CD4-positive, alpha-beta T cell treated with Interleukin-17A for 4 hours (primary cell): ENCODE measurements at regions not wholly inside any gene's neighbourhood (a gene's known extent, or its start where the extent isn't known, plus 50 kb on each side); places are given as distances from the start of the nearest gene placed in this dataset.
"Not testable (repeated sequence)": the region's sequence is repeated elsewhere in the genome, so short reads cannot be mapped to it uniquely, and the experiment has no call there.

Experiments
- DNase-seq: peaks from one replicate; pipeline ENCODE4 v3.0.0-alpha.2; 2020; ENCODE audit warnings: mixed read lengths

- no peak for DNase-seq
Measured at GRCh38 chr7:33792547-33793105, 112.7 kb upstream of the BMPER start.

GRCh38 chr7:33793616-33794015 lies 111.7 kb upstream of the BMPER start:
- DNase-seq, result no peak

- no peak for DNase-seq
Measured at GRCh38 chr7:33794419-33794818, 110.9 kb upstream of the BMPER start.

- no peak for DNase-seq
Measured at GRCh38 chr7:33794959-33795358, 110.4 kb upstream of the BMPER start.

- DNase-seq, result no peak
Measured at GRCh38 chr7:33796538-33796937, 108.8 kb upstream of the BMPER start.

- DNase-seq, result not testable (repeated sequence)
Measured at GRCh38 chr7:33797512-33797911, 107.8 kb upstream of the BMPER start.

- no peak for DNase-seq
Measured at GRCh38 chr7:33798686-33799325, 106.5 kb upstream of the BMPER start.

GRCh38 chr7:33799766-33800165 lies 105.6 kb upstream of the BMPER start:
- no peak for DNase-seq

- DNase-seq, result no peak
Measured at GRCh38 chr7:33802600-33802999, 102.7 kb upstream of the BMPER start.

GRCh38 chr7:33804140-33804660 lies 101.1 kb upstream of the BMPER start:
- DNase-seq, result no peak

GRCh38 chr7:33805630-33806233 lies 99.6 kb upstream of the BMPER start:
- no peak for DNase-seq

GRCh38 chr7:33806298-33807154 lies 98.8 kb upstream of the BMPER start:
- DNase-seq, result no peak

GRCh38 chr7:33807155-33807530 lies 98.2 kb upstream of the BMPER start:
- no peak for DNase-seq

GRCh38 chr7:33807779-33808482 lies 97.4 kb upstream of the BMPER start:
- no peak for DNase-seq

- DNase-seq, result no peak
Measured at GRCh38 chr7:33809228-33809627, 96.1 kb upstream of the BMPER start.

GRCh38 chr7:33810356-33810755 lies 95.0 kb upstream of the BMPER start:
- DNase-seq, result no peak

- DNase-seq, result no peak
Measured at GRCh38 chr7:33813331-33813730, 92.0 kb upstream of the BMPER start.

GRCh38 chr7:33814400-33814799 lies 90.9 kb upstream of the BMPER start:
- DNase-seq, result no peak

- no peak for DNase-seq
Measured at GRCh38 chr7:33814936-33815335, 90.4 kb upstream of the BMPER start.

GRCh38 chr7:33815336-33815735 lies 90.0 kb upstream of the BMPER start:
- DNase-seq, result no peak

- no peak for DNase-seq
Measured at GRCh38 chr7:33816106-33816505, 89.2 kb upstream of the BMPER start.

- DNase-seq, result no peak
Measured at GRCh38 chr7:33819658-33820057, 85.7 kb upstream of the BMPER start.

- DNase-seq, result no peak
Measured at GRCh38 chr7:33820206-33820605, 85.1 kb upstream of the BMPER start.
